ENCODE measurements at regions not wholly inside any gene's neighbourhood (a gene's known extent, or its start where the extent isn't known, plus 50 kb on each side); places are given as distances from the start of the nearest gene placed in this dataset.

GRCh38 chr3:94398036-94398435, 335.2 kb downstream of the NSUN3 start:
- Mint-ChIP-seq H3K27me3 (ENCODE audit: low read depth) (no peaks in the 10 kb centered on the region), H3K4me3 (no peak overlapping the region), H3K4me1 (no peaks in the 10 kb centered on the region), H3K27ac (no peak overlapping the region), H3K36me3 (no peaks in the 10 kb centered on the region), H3K9me3 (no peaks in the 10 kb centered on the region)
- CTCF ChIA-PET = no interaction called here
- DNase-seq (ENCODE audit: low spot score) = no peak
- no peak for TF ChIP-seq HMGA2 (CRISPR knock-in tag; IDR thresholded peaks at IDR 0.05)
- no peak for TF ChIP-seq TP53 (CRISPR knock-in tag; IDR thresholded peaks at IDR 0.05)
- POLR2A ChIA-PET = no interaction called here
- ATAC-seq = no peak

GRCh38 chr3:94401466-94401865, 338.6 kb downstream of the NSUN3 start:
- Mint-ChIP-seq H3K36me3 (no peaks in the 10 kb centered on the region), H3K27me3 (ENCODE audit: low read depth) (no peaks in the 10 kb centered on the region), H3K4me1 (peaks cover 2% of the 10 kb centered on the region; the same call in 1 of the 2 replicates), H3K9me3 (no peaks in the 10 kb centered on the region), H3K27ac (no peak overlapping the region), H3K4me3 (no peak overlapping the region)
- CTCF ChIA-PET = no interaction called here
- ATAC-seq = no peak
- TF ChIP-seq TCF7 (CRISPR knock-in tag; IDR thresholded peaks at IDR 0.05; ENCODE audit: low read depth) (no peak), ZNF281 (CRISPR knock-in tag; IDR thresholded peaks at IDR 0.05) (no peak), E2F1 (CRISPR knock-in tag; IDR thresholded peaks at IDR 0.05) (no peak), ZSCAN18 (CRISPR knock-in tag; IDR thresholded peaks at IDR 0.05) (no peak), JUN (CRISPR knock-in tag; IDR thresholded peaks at IDR 0.05) (no peak), PRRX2 (CRISPR knock-in tag; IDR thresholded peaks at IDR 0.05) (no peak), MXD4 (CRISPR knock-in tag; IDR thresholded peaks at IDR 0.05; ENCODE audit: borderline replicate concordance) (no peak), CDX4 (CRISPR knock-in tag; IDR thresholded peaks at IDR 0.05; ENCODE audit: borderline replicate concordance) (no peak), CTCF (IDR thresholded peaks at IDR 0.05) (no peak), KAT7 (CRISPR knock-in tag; IDR thresholded peaks at IDR 0.05; ENCODE audit: borderline replicate concordance) (no peak), ZBTB21 (CRISPR knock-in tag; IDR thresholded peaks at IDR 0.05; ENCODE audit: borderline replicate concordance) (no peak), USF2 (CRISPR knock-in tag; IDR thresholded peaks at IDR 0.05) (no peak), ERG (CRISPR knock-in tag; IDR thresholded peaks at IDR 0.05) (no peak), IRF1 (CRISPR knock-in tag; IDR thresholded peaks at IDR 0.05) (no peak), ZNF121 (CRISPR knock-in tag; IDR thresholded peaks at IDR 0.05) (no peak), ZNF317 (CRISPR knock-in tag; IDR thresholded peaks at IDR 0.05; ENCODE audit: borderline replicate concordance, low read depth) (no peak), NFE2L1 (CRISPR knock-in tag; IDR thresholded peaks at IDR 0.05) (no peak)
- no peak for DNase-seq (ENCODE audit: low spot score)
- POLR2A ChIA-PET = no interaction called here

Measured in WTC11 (cell line).